ENCODE measurements at regions not wholly inside any gene's neighbourhood (a gene's known extent, or its start where the extent isn't known, plus 50 kb on each side); places are given as distances from the start of the nearest gene placed in this dataset.

GRCh38 chr2:16365366-16365765, 300.3 kb downstream of the CYRIA start:
- no peaks in the 10 kb centered on the region for H3K27me3 ChIP-seq (ENCODE audit: control insufficient read depth in 5 of 5, insufficient read depth in 4 of 5, low read length in 5 of 5)
- no peaks in the 10 kb centered on the region for H3K9me3 ChIP-seq (ENCODE audit: control insufficient read depth in 5 of 5, low read length in 5 of 5)
- no peak overlapping the region for H3K4me3 ChIP-seq (ENCODE audit: low read depth in 1 of 5, low read length in 5 of 5)
- peaks cover 0 to 10% (median 0%) of the 10 kb centered on the region in 5 donors for H3K4me1 ChIP-seq (ENCODE audit: control insufficient read depth in 5 of 5, insufficient read depth in 5 of 5, low read length in 5 of 5)
- no peaks in the 10 kb centered on the region for H3K36me3 ChIP-seq (ENCODE audit: control insufficient read depth in 5 of 5, insufficient read depth in 5 of 5, low read length in 5 of 5)
- no peak overlapping the region for H3K27ac ChIP-seq (ENCODE audit: low read depth, low read length)
- no peak overlapping the region for H3K9ac ChIP-seq (ENCODE audit: low read length in 5 of 5)

- H3K27me3 ChIP-seq (ENCODE audit: control insufficient read depth in 5 of 5, insufficient read depth in 4 of 5, low read length in 5 of 5), result no peaks in the 10 kb centered on the region
- H3K9ac ChIP-seq (ENCODE audit: low read length in 5 of 5), result no peak overlapping the region
- no peaks in the 10 kb centered on the region for H3K36me3 ChIP-seq (ENCODE audit: control insufficient read depth in 5 of 5, insufficient read depth in 5 of 5, low read length in 5 of 5)
- H3K4me3 ChIP-seq (ENCODE audit: low read depth in 1 of 5, low read length in 5 of 5), result no peak overlapping the region
- no peak overlapping the region for H3K27ac ChIP-seq (ENCODE audit: low read depth, low read length)
- H3K9me3 ChIP-seq (ENCODE audit: control insufficient read depth in 5 of 5, low read length in 5 of 5), result no peaks in the 10 kb centered on the region
- peaks cover 0 to 10% (median 0%) of the 10 kb centered on the region in 5 donors for H3K4me1 ChIP-seq (ENCODE audit: control insufficient read depth in 5 of 5, insufficient read depth in 5 of 5, low read length in 5 of 5)
These were observed 302.1 kb downstream of the CYRIA start for GRCh38 chr2:16363581-16363980.

GRCh38 chr2:16362611-16363010, 303.0 kb downstream of the CYRIA start:
- no peak overlapping the region for H3K9ac ChIP-seq (ENCODE audit: low read length in 5 of 5)
- H3K4me3 ChIP-seq (ENCODE audit: low read depth in 1 of 5, low read length in 5 of 5), result no peak overlapping the region

GRCh38 chr2:16361261-16361995, 304.2 kb downstream of the CYRIA start:
- H3K27ac ChIP-seq (ENCODE audit: low read depth, low read length), result no peak overlapping the region
- H3K36me3 ChIP-seq (ENCODE audit: control insufficient read depth in 5 of 5, insufficient read depth in 5 of 5, low read length in 5 of 5), result no peaks in the 10 kb centered on the region
- peaks cover 0 to 3% (median 0%) of the 10 kb centered on the region in 5 donors for H3K9me3 ChIP-seq (ENCODE audit: control insufficient read depth in 5 of 5, low read length in 5 of 5)
- H3K4me1 ChIP-seq (ENCODE audit: control insufficient read depth in 5 of 5, insufficient read depth in 5 of 5, low read length in 5 of 5), result peaks cover 0 to 10% (median 0%) of the 10 kb centered on the region in 5 donors
- H3K27me3 ChIP-seq (ENCODE audit: control insufficient read depth in 5 of 5, insufficient read depth in 4 of 5, low read length in 5 of 5), result no peaks in the 10 kb centered on the region
- no peak overlapping the region for H3K4me3 ChIP-seq (ENCODE audit: low read depth in 1 of 5, low read length in 5 of 5)
- no peak overlapping the region for H3K9ac ChIP-seq (ENCODE audit: low read length in 5 of 5)

More at GRCh38 chr2:16362611-16363010, 303.0 kb downstream of the CYRIA start:
- peaks cover 0 to 10% (median 0%) of the 10 kb centered on the region in 5 donors for H3K4me1 ChIP-seq (ENCODE audit: control insufficient read depth in 5 of 5, insufficient read depth in 5 of 5, low read length in 5 of 5)
- H3K27ac ChIP-seq (ENCODE audit: low read depth, low read length), result no peak overlapping the region
- H3K27me3 ChIP-seq (ENCODE audit: control insufficient read depth in 5 of 5, insufficient read depth in 4 of 5, low read length in 5 of 5), result no peaks in the 10 kb centered on the region
- H3K9me3 ChIP-seq (ENCODE audit: control insufficient read depth in 5 of 5, low read length in 5 of 5), result peaks cover 0 to 2% (median 0%) of the 10 kb centered on the region in 5 donors
- H3K36me3 ChIP-seq (ENCODE audit: control insufficient read depth in 5 of 5, insufficient read depth in 5 of 5, low read length in 5 of 5), result no peaks in the 10 kb centered on the region

- Histone ChIP-seq H3K4me3 (ENCODE audit: low read depth in 1 of 5, low read length in 5 of 5) (no peak overlapping the region), H3K36me3 (ENCODE audit: control insufficient read depth in 5 of 5, insufficient read depth in 5 of 5, low read length in 5 of 5) (no peaks in the 10 kb centered on the region), H3K9ac (ENCODE audit: low read length in 5 of 5) (no peak overlapping the region), H3K4me1 (ENCODE audit: control insufficient read depth in 5 of 5, insufficient read depth in 5 of 5, low read length in 5 of 5) (peaks cover 0 to 10% (median 0%) of the 10 kb centered on the region in 5 donors), H3K27ac (ENCODE audit: low read depth, low read length) (no peak overlapping the region), H3K27me3 (ENCODE audit: control insufficient read depth in 5 of 5, insufficient read depth in 4 of 5, low read length in 5 of 5) (no peaks in the 10 kb centered on the region), H3K9me3 (ENCODE audit: control insufficient read depth in 5 of 5, low read length in 5 of 5) (peaks cover 0 to 3% (median 0%) of the 10 kb centered on the region in 5 donors)
These were observed 305.7 kb downstream of the CYRIA start for GRCh38 chr2:16359961-16360360.

GRCh38 chr2:16357188-16357587, 308.4 kb downstream of the CYRIA start:
- no peak overlapping the region for H3K27ac ChIP-seq (ENCODE audit: low read depth, low read length)
- no peak overlapping the region for H3K9ac ChIP-seq (ENCODE audit: low read length in 5 of 5)
- H3K4me1 ChIP-seq (ENCODE audit: control insufficient read depth in 5 of 5, insufficient read depth in 5 of 5, low read length in 5 of 5), result no peaks in the 10 kb centered on the region
- H3K9me3 ChIP-seq (ENCODE audit: control insufficient read depth in 5 of 5, low read length in 5 of 5), result peaks cover 0 to 3% (median 0%) of the 10 kb centered on the region in 5 donors
- H3K4me3 ChIP-seq (ENCODE audit: low read depth in 1 of 5, low read length in 5 of 5), result no peak overlapping the region
- H3K36me3 ChIP-seq (ENCODE audit: control insufficient read depth in 5 of 5, insufficient read depth in 5 of 5, low read length in 5 of 5), result no peaks in the 10 kb centered on the region
- H3K27me3 ChIP-seq (ENCODE audit: control insufficient read depth in 5 of 5, insufficient read depth in 4 of 5, low read length in 5 of 5), result no peaks in the 10 kb centered on the region

GRCh38 chr2:16351541-16351940, 314.1 kb downstream of the CYRIA start:
- H3K36me3 ChIP-seq (ENCODE audit: control insufficient read depth in 5 of 5, insufficient read depth in 5 of 5, low read length in 5 of 5), result no peaks in the 10 kb centered on the region
- H3K27ac ChIP-seq (ENCODE audit: low read depth, low read length), result no peak overlapping the region
- H3K27me3 ChIP-seq (ENCODE audit: control insufficient read depth in 5 of 5, insufficient read depth in 4 of 5, low read length in 5 of 5), result no peaks in the 10 kb centered on the region
- H3K9me3 ChIP-seq (ENCODE audit: control insufficient read depth in 5 of 5, low read length in 5 of 5), result peaks cover 0 to 7% (median 0%) of the 10 kb centered on the region in 5 donors
- no peaks in the 10 kb centered on the region for H3K4me1 ChIP-seq (ENCODE audit: control insufficient read depth in 5 of 5, insufficient read depth in 5 of 5, low read length in 5 of 5)
- no peak overlapping the region for H3K4me3 ChIP-seq (ENCODE audit: low read depth in 1 of 5, low read length in 5 of 5)
- no peak overlapping the region for H3K9ac ChIP-seq (ENCODE audit: low read length in 5 of 5)

- Histone ChIP-seq H3K9ac (ENCODE audit: low read length in 5 of 5) (no peak overlapping the region), H3K27me3 (ENCODE audit: control insufficient read depth in 5 of 5, insufficient read depth in 4 of 5, low read length in 5 of 5) (no peaks in the 10 kb centered on the region), H3K36me3 (ENCODE audit: control insufficient read depth in 5 of 5, insufficient read depth in 5 of 5, low read length in 5 of 5) (no peaks in the 10 kb centered on the region), H3K4me1 (ENCODE audit: control insufficient read depth in 5 of 5, insufficient read depth in 5 of 5, low read length in 5 of 5) (no peaks in the 10 kb centered on the region), H3K9me3 (ENCODE audit: control insufficient read depth in 5 of 5, low read length in 5 of 5) (peaks cover 0 to 7% (median 0%) of the 10 kb centered on the region in 5 donors), H3K27ac (ENCODE audit: low read depth, low read length) (no peak overlapping the region), H3K4me3 (ENCODE audit: low read depth in 1 of 5, low read length in 5 of 5) (no peak overlapping the region)
These were observed 314.5 kb downstream of the CYRIA start for GRCh38 chr2:16351137-16351536.

- H3K27ac ChIP-seq (ENCODE audit: low read depth, low read length), result no peak overlapping the region
- H3K4me3 ChIP-seq (ENCODE audit: low read depth in 1 of 5, low read length in 5 of 5), result no peak overlapping the region
- H3K27me3 ChIP-seq (ENCODE audit: control insufficient read depth in 5 of 5, insufficient read depth in 4 of 5, low read length in 5 of 5), result no peaks in the 10 kb centered on the region
- H3K36me3 ChIP-seq (ENCODE audit: control insufficient read depth in 5 of 5, insufficient read depth in 5 of 5, low read length in 5 of 5), result no peaks in the 10 kb centered on the region
- no peak overlapping the region for H3K9ac ChIP-seq (ENCODE audit: low read length in 5 of 5)
- H3K9me3 ChIP-seq (ENCODE audit: control insufficient read depth in 5 of 5, low read length in 5 of 5), result peaks cover 0 to 7% (median 0%) of the 10 kb centered on the region in 5 donors
- H3K4me1 ChIP-seq (ENCODE audit: control insufficient read depth in 5 of 5, insufficient read depth in 5 of 5, low read length in 5 of 5), result no peaks in the 10 kb centered on the region
These were observed 315.4 kb downstream of the CYRIA start for GRCh38 chr2:16350211-16350610.

- H3K27me3 ChIP-seq (ENCODE audit: control insufficient read depth in 5 of 5, insufficient read depth in 4 of 5, low read length in 5 of 5), result no peaks in the 10 kb centered on the region
- peaks cover 0 to 7% (median 0%) of the 10 kb centered on the region in 5 donors for H3K9me3 ChIP-seq (ENCODE audit: control insufficient read depth in 5 of 5, low read length in 5 of 5)
- H3K4me1 ChIP-seq (ENCODE audit: control insufficient read depth in 5 of 5, insufficient read depth in 5 of 5, low read length in 5 of 5), result no peaks in the 10 kb centered on the region
These were observed 315.8 kb downstream of the CYRIA start for GRCh38 chr2:16349811-16350210.

More at GRCh38 chr2:16349811-16350210, 315.8 kb downstream of the CYRIA start:
- Histone ChIP-seq H3K27ac (ENCODE audit: low read depth, low read length) (no peak overlapping the region), H3K9ac (ENCODE audit: low read length in 5 of 5) (no peak overlapping the region), H3K4me3 (ENCODE audit: low read depth in 1 of 5, low read length in 5 of 5) (no peak overlapping the region), H3K36me3 (ENCODE audit: control insufficient read depth in 5 of 5, insufficient read depth in 5 of 5, low read length in 5 of 5) (no peaks in the 10 kb centered on the region)
